Ureter (tissue), 1 donor: ENCODE measurements at regions not wholly inside any gene's neighbourhood (a gene's known extent, or its start where the extent isn't known, plus 50 kb on each side); places are given as distances from the start of the nearest gene placed in this dataset.

Experiments
- DNase-seq: peaks from one replicate; pipeline ENCODE4 v3.0.0-alpha.2; 2020; ENCODE audit warnings: low spot score
- donor health status: DM: yes; HTN: yes; CAD: no.

GRCh38 chr4:153988492-153989363 is 199.8 kb upstream of the SFRP2 start:
- no peak for DNase-seq

GRCh38 chr4:153987291-153987690 is 198.4 kb upstream of the SFRP2 start:
- DNase-seq, result no peak

GRCh38 chr4:153976954-153977353 is 188.1 kb upstream of the SFRP2 start:
- DNase-seq, result no peak

GRCh38 chr4:153974452-153974851 is 185.6 kb upstream of the SFRP2 start:
- no peak for DNase-seq

GRCh38 chr4:153973942-153974341 is 185.1 kb upstream of the SFRP2 start:
- DNase-seq, result no peak

GRCh38 chr4:153971899-153972298 is 183.0 kb upstream of the SFRP2 start:
- DNase-seq, result no peak

- DNase-seq, result no peak
Measured at GRCh38 chr4:153970169-153970568, 181.3 kb upstream of the SFRP2 start.

GRCh38 chr4:153969542-153969941 is 180.7 kb upstream of the SFRP2 start:
- no peak for DNase-seq

- DNase-seq, result no peak
Measured at GRCh38 chr4:153966641-153967040, 177.8 kb upstream of the SFRP2 start.

- DNase-seq, result no peak
Measured at GRCh38 chr4:153963216-153963615, 174.3 kb upstream of the SFRP2 start.

GRCh38 chr4:153962311-153963039 is 173.6 kb upstream of the SFRP2 start:
- DNase-seq, result no peak

- DNase-seq, result no peak
Measured at GRCh38 chr4:153955327-153955726, 166.4 kb upstream of the SFRP2 start.

- DNase-seq, result no peak
Measured at GRCh38 chr4:153954654-153955053, 165.8 kb upstream of the SFRP2 start.

GRCh38 chr4:153950100-153950979 is 161.5 kb upstream of the SFRP2 start:
- DNase-seq, result no peak

- no peak for DNase-seq
Measured at GRCh38 chr4:153948041-153948440, 159.2 kb upstream of the SFRP2 start.

- no peak for DNase-seq
Measured at GRCh38 chr4:153947124-153947523, 158.2 kb upstream of the SFRP2 start.

- no peak for DNase-seq
Measured at GRCh38 chr4:153945704-153946103, 156.8 kb upstream of the SFRP2 start.

GRCh38 chr4:153943738-153944415 is 155.0 kb upstream of the SFRP2 start:
- no peak for DNase-seq

GRCh38 chr4:153940916-153941315 is 152.0 kb upstream of the SFRP2 start:
- no peak for DNase-seq

- DNase-seq, result no peak
Measured at GRCh38 chr4:153939570-153939969, 150.7 kb upstream of the SFRP2 start.

- no peak for DNase-seq
Measured at GRCh38 chr4:153938994-153939393, 150.1 kb upstream of the SFRP2 start.

- no peak for DNase-seq
Measured at GRCh38 chr4:153937289-153937688, 148.4 kb upstream of the SFRP2 start.
